ENCODE measurements at regions not wholly inside any gene's neighbourhood (a gene's known extent, or its start where the extent isn't known, plus 50 kb on each side); places are given as distances from the start of the nearest gene placed in this dataset.

DNA sequence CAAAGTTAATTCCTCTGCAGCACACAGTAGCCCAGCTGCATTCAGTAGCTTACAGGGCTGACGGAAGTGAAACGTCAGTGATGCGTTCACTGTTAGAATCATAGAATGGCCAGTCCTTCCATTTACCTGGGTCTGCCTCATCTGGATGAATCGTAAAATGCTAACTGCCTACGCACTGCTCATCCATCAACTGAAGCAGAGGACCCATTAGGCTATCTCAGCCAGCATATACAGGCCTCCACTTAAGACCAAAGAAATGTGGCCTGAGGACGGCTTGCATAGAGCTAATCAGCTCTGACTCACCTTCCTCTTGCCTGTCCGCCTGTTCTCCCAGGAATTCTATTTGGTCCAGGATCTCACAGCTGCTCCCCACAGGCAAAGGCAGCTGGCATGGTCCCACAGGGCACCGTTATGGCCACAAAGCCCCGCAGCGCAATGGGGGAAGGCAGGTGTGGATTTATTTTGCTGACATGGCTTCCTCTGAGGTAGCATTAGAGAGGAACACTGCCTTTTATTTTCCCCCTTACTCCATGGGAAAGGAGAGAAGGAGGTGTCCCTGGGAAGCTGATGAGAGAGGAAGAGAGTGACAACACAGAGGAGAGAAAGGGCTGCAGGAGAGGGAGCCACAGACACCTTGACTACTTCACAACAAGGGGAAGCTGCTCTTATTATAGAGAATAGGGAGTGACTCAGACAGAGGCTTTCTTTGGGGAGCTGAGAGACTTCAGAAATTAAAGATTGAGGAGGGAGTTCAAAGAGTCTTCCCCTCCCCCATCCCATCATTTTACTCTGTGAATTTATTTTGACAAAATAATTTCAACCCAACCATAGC is 177.6 kb downstream of the HHIPL2 start:
- DNase-seq (ENCODE audit: low spot score) = no peak

DNA sequence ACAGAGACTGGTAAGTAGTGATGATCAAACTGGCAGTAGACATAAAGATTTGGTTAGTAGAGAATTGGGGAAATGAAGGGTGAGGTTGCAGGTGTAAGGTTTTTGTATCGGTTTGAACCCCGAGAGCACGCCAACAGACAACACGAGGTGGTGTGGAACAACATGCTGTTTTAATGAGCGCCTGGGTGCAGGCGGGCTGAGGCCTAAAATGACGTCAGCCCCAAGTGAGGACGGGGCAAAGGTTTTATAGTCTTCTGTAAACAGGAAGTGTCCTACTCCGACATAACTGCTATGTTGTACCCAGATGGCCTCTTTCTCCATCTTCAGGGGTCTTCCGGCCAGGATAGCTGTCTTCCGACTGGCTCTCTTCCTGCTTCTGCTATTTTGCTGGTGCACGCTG is 178.8 kb downstream of the HHIPL2 start:
- no peak for DNase-seq (ENCODE audit: low spot score)

DNA sequence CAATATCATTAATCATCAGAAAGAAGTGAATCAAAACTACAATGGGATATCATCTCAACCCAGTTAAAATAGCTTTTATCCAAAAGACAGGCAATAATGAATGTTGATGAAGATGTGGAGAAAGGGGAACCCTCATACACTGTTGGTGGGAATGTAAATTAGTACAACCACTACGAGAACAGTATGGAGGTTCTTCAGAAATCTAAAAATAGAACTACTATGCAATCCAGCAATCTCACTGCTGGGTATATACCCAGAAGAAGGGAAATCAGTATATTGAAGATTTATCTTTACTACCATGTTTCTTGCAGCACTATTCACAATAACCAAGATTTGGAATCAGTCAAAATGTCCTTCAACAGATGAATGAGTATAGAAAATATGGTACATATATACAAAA is 189.8 kb downstream of the HHIPL2 start:
- DNase-seq (ENCODE audit: low spot score) = no peak

DNA sequence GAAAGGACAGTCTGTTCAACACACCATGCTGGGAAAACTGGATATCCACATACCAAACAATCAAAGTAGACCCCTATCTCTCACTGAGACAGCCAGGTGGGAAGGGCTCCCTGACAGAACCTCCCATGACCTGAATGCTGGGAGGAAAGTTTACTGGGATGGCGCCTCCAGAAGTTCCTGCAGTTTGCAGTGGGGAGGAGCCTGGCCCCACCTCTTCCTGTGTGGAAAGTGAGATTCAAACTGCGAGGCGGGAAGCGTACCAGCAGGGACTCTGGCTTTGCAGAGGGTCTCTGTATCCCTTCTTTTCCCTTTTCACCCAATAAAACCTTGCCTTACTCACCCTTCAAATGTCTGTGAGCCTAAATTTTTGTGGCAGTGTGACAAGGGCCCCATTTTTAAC is 190.7 kb downstream of the HHIPL2 start:
- no peak for DNase-seq (ENCODE audit: low spot score)

DNA sequence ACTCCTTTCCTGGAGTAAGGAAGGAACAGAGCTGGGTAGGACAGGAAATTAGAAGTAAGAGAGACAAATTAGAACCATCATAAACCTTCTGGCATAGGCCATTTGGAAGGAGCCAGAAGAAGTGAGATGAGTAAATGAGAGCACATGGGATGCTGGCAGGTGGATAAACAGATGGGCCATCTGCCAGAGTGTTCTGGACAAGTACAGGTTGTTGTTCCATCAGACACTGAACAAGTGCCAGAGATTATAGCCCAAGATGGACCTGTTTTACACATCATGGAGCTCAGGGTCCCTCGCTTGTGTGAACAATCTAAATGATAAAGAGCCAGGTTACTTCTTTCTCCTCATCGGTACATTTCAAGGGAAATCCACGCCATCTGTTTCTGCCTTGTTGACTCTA is 200.3 kb downstream of the HHIPL2 start:
- DNase-seq (ENCODE audit: low spot score) = no peak

DNA sequence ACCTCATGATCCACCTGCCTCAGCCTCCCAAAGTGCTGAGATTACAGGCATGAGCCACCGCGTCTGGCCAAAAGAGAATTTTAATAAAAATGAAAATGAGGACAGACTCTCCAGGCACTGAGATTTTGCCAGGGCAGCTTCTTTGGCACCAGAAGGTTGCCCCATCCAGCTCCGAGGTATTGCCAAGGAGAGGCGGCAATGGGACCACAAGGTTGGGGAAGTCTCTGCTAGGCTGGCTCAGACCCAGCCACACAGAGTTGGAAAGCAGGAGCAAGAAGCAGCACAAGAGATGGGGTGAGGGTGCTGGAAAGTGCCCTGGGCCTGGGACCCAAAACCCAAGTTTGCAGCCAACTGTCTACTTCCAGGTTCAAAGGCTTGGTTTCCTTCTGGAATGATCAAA is 200.9 kb downstream of the HHIPL2 start:
- DNase-seq (ENCODE audit: low spot score) = no peak

DNA sequence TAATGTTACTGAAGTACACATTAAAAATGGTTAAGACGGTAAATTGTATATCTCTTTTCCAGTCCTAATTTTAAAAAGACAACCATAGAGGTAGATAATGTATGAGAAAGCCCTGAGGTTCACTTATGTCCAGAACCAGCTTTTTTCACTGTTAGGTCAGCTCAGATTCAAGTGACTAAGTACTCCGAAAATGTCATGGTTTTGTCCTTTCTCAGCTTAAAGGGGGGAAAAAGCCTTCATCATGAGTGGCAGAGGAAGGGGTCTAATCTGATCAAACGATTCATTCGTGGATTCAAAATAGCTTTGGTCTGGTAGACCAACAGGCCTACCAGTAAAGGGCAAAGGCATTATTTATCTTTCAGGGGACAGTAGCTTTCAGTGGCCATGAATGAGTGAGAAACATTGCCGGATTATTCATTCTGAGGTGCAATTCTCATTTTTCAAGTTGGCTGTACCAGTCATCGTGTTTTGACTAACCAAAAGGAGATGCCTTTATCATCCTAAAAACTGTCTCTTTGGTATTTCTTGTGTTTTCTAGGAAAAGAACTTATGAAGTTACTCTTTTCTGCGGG is 208.4 kb downstream of the HHIPL2 start:
- no peak for DNase-seq (ENCODE audit: low spot score)

DNA sequence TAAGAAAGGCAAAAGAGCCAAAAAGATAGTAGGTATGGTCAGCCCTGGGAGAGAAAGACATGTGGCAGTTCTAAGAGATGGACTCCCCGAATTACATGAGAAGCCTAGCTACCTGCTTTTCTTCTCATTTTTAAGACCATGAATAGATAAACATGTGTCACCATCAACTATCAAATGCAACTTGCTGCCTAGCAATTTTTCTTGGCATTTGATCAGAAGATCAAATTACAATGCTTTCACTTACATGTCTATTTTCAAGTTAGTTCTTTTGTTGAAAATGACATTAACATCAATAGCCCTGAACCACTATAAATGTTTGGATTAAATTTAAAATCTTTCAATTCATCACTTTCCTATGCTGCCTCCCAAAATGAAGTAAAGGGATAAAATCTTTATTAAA is 212.3 kb downstream of the HHIPL2 start:
- no peak for DNase-seq (ENCODE audit: low spot score)

DNA sequence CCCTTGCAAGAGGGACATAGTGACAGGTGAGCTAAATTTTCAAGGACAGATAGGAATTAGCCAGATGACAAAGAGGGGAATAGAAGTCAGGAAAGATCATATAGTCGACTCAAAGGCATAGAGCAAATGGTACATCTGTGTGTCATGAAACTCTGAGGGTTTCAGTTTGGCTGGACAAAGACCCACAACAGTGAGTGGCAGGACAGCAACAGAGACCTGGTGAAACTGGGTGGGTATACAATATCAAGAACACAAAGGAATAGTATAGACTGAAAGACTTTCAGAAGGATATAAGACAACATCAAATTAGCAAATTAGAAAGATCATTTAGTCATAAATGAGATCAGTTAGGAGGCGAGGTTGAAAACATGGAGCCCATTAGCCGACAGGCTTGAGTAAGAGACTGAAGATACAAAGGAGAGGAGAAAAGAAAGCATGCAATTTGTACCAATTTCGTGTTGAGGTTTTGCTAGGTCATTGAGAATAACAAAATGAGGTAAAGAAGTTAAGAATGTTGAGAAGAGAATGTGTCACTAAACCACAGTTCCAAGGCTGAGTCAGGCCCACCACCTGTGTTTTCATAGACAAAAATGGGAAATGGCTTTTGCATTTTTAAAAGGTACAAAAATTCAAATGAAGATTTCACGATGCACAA is 213.8 kb downstream of the HHIPL2 start:
- no peak for DNase-seq (ENCODE audit: low spot score)

DNA sequence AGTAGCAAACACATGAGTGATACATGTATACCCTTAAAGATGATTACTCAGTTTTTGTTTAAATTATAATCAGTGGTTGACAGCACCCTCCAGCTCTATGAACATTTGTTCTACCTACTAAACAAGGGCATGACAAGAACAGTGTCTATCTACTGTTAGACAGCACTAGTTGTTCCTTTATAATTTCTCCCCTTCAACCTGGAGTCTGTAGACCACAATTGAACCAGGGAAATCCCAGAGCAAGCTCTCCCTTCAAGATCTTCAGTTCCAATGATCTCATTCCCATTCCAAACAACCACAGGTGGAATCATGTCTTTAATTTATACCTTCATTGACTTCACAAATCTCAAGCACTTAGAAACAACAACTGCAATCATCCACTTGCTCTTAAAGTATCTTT is 216.1 kb downstream of the HHIPL2 start:
- DNase-seq (ENCODE audit: low spot score) = no peak

DNA sequence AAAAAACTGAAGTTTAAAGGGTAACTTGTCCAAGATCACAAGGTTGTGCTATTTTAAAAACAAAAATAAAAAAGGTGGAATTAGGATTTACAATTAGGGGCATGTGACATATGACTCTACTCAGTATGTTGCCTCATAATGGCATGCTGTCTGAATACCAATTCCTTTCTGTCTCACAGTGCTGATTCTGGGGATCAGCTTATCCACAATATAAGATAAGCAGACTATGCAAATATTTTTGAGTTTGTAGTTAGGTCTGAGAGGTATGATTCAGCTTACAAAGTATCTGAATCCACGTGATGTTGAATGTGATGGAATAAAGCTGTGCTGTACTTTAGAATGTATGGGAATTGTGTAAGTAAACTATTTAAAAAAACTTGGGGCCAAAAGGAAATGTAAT is 216.6 kb downstream of the HHIPL2 start:
- DNase-seq (ENCODE audit: low spot score) = no peak

DNA sequence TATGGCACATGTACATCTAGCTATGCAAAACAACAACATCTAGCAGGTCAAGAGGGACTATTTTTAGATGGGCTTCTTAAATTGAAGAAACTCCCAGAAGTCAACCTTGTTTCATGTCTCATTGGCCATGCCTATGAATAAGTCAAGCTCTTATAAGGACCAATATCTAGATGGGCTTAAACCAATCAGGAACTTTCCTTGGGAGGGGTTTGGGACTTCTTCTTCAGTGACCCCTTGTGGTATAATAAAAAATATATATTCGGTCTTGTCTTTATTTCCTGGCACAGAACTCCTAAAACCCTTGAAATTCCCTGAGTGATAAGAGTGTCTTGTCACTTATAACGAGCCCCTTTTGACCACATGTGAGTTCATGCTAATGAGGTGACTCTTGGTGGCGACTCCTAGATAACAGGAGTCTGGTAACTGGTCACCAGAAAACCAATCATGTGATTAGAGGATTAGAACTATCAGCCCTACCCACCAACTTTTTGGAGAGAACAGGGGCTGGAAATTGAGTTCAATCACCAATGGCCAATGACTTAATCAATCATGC is 218.3 kb downstream of the HHIPL2 start:
- no peak for DNase-seq (ENCODE audit: low spot score)

DNA sequence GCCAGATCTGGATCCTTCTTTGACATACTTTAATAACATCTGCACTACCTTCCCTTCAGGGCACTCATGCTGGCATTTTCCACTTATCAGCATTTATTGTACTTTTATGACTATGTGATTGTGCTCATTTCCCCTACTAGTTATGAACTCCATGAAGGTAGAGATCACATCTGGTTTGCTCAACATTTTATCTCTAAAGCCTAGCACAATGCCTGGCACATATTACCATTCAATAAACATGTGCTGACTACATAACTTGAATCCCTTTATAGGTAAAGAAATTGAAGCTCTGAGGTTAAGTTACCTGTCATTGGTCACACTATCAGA is 221.2 kb downstream of the HHIPL2 start:
- no peak for DNase-seq (ENCODE audit: low spot score)

DNA sequence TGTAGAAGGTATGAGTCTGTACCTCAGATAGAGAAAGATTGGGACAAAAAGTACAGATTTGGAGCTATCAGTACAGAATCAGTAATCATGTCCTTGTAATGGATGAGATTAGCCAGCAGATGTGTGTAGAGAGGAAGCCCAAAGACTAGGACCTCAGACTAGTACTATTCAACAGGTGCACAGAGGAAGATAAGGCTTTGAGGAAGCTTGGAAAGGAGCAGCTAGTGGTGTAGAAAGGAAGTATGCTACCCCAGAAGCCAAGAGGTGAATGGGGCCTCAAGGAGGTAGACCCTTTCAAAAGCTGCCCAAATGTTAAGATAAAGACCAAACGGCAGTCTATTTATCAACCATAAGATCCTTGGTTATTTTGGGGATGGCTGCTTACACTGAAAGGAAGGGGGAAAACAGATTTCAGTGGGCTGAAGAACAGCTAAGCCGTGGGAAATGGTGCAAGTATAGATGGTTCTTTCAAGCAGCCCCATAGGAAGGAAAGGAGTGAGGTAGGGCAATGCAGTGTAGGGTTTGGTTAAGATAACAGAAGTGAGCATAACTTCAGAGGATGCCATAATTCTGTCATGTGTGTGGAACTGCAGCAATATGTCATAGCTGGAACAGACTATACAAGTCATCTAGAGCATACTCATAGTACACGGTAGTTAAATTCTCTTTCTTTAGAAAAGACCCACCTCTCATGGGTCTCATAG is 221.7 kb downstream of the HHIPL2 start:
- DNase-seq (ENCODE audit: low spot score) = no peak

DNA sequence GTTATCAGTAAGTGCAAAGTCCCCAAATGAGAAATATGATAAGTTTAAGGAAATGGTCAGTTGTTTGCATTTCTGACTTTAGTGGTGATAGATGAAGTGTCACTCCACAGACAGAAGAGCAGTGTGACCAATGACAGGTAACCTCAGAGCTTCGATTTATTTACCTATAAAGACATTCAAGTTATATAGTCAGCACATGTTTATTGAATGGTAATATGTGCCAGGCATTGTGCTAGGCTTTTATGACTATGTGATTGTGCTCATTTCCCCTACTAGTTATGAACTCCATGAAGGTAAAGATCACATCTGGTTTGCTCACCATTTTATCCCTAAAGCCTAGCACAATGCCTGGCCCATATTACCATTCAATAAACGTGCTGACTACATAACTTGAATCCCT is 222.4 kb downstream of the HHIPL2 start:
- DNase-seq (ENCODE audit: low spot score) = no peak

DNA sequence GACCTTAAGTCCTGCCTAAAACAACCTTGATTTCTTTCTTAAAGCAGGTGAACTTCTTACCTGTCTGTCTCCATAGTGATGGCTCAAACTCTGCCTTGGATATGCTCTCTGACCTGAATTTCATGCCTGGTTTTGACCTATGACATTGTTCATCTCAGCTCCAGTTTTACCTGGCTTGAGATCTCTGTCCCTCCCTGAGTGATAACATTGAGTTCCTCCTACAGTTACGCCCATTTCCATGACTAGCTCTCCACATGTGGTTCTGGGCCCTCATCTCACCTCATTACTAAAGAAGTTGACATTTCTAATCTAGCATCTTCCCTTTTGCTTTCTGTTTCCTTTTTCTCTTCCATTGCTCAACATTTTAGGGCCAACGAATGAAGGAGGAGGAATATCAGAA is 233.1 kb downstream of the HHIPL2 start:
- DNase-seq (ENCODE audit: low spot score) = no peak

DNA sequence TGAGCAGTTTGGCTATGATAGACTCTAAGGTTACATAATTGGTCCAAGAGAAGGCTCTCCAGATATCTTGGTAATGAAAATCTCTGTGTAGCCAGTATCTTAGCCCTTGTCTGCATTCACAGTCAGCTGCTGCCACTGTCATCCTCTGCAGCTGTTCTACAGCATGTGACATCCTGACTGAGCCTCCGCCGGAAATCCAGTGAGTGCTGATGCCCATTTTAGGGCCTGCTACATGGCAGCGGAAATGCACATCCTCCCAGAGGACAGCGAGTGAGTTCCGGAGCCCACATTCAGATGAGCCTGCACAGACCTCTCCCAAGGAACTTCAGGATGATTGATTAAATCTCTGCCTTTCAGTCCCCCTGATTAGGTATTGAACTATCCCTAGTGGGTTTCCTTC is 237.1 kb downstream of the HHIPL2 start:
- no peak for DNase-seq (ENCODE audit: low spot score)

DNA sequence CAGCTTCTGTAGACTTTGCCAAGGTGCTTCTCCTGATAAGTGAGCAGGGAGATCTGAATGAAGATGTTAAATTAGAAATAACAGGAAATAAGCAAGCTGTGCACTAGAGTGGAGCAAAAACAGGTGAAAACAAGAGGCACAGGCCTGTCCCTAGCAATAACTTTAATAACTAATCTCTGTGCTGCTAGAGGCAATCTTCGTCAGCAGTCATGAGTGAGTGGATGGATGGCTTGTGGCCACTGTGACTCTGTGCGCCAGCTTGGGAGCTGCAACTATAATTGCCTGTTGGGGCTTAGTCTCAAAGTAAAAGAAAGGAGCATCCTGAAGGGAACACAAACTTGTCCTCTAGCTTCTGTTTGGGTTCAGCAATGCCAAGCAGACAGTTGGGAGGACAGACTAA is 240.3 kb downstream of the HHIPL2 start:
- no peak for DNase-seq (ENCODE audit: low spot score)

DNA sequence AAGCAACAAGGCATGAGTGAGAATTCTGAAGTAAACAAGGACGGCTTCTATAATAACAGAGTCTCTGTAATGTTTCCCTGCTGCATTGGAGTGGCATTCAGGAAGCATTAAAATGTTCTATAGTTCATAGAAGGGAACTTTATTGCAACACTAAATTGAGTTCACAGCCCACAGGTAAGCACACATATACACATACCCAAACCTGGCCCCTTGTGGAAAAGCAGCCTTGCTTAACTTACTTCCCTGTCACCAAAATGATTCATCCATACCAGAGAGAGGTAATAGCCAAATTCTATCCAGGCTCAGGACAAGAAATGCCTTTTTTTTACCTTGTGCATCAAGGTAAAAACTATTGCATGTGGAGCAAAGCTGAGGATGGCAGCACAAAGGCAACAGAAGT is 241.4 kb downstream of the HHIPL2 start:
- DNase-seq (ENCODE audit: low spot score) = no peak

DNA sequence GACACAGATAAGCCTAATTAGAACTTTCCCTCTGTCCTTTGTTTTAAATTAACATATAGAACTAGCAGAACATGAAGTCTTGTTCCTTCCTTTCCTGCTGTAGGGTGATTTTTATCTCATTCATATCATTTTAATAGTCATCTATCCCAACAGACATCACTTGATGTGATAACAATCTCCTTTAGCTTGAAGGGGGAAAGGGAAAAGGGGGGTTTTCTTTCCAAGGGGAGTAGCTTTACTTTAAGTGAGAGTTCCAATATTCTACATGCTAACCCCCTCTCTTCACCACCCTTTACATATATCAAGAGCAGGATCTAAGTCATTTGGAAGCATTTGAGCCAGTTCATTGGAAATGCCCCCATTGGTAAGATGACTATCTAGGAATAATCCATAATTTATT is 241.9 kb downstream of the HHIPL2 start:
- no peak for DNase-seq (ENCODE audit: low spot score)

DNA sequence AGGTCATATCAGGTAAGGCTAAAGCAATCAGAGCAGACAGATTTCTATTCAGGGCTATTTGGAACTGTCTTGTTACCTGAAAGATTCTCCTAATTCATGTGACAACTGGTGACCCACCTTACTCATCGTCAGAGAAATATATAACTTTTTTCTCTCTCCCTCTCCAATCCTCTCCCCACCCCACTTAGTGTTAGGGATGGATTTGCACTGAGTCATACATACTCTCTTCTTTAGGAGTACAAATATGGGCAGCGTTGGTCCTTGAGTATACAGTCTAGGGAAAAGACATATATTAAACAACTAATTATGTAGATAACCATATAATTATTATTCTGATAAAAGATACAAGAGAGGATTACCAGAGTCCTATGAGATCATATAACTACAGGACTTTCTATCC is 246.3 kb downstream of the HHIPL2 start:
- DNase-seq (ENCODE audit: low spot score) = no peak

DNA sequence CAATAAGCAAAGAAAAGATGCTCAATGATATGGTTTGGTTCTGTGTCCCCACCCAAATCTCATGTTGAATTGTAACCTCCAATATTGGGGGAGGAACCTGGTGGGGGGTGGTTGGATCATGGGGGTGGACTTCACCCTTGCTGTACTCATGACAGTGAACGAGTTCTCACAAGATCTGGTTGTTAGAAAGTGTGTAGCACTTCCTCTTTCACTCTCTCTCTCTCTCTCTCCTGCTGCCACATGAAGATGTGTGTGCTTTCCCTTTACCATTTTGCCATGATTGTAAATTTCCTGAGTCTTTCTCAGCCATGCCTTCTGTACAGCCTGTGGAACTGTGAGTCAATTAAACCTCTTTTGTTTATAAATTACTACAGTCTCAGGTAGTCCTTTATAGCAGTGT is 248.4 kb downstream of the HHIPL2 start:
- no peak for DNase-seq (ENCODE audit: low spot score)

DNA sequence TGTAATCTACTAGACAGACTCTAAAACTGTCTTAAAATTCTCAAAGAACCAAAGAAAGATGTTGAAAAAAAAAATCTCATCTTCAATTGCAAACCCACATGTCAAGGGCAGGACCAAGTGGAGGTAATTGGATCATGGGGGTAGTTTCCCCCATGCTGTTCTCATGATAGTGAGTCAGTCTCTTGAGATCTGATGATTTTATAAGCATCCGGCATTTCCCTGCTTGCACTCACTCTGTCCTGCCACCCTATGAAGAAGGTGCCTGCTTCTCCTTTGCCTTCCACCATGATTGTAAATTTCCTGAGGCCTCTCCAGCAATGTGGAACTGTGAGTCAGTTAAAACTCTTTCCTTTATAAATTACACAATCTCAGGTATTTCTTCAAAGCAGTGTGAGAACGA is 257.0 kb downstream of the HHIPL2 start:
- no peak for DNase-seq (ENCODE audit: low spot score)
